ENCODE measurements at regions not wholly inside any gene's neighbourhood (a gene's known extent, or its start where the extent isn't known, plus 50 kb on each side); places are given as distances from the start of the nearest gene placed in this dataset.

GRCh38 chr1:104322131-104322530 is 572.4 kb downstream of the AMY1C start:
- no peak for TF ChIP-seq CTCF (conservative IDR thresholded peaks at IDR 0.05; ENCODE audit: low read depth, low read length)
- TF ChIP-seq EZH2 (IDR thresholded peaks at IDR 0.05; ENCODE audit: borderline replicate concordance, low read depth, low read length, poor library complexity, severe bottlenecking) = no peak

Data from A673 (cell line).